Right atrium auricular region (tissue), 2 donors: ENCODE measurements at regions not wholly inside any gene's neighbourhood (a gene's known extent, or its start where the extent isn't known, plus 50 kb on each side); places are given as distances from the start of the nearest gene placed in this dataset.
"Not testable (repeated sequence)": the region's sequence is repeated elsewhere in the genome, so short reads cannot be mapped to it uniquely, and the experiment has no call there.

Experiments
- DNase-seq: peaks from one replicate; pipeline ENCODE4 v3.0.0-alpha.2; 2019; ENCODE audit warnings: low spot score
- H3K27ac ChIP-seq, 2 donors: fragments of 200-600 bp; sonication (generic); 1 replicate in 1 of 2; 2 replicates in 1 of 2; pipeline ENCODE4 v1.5.1; 2016 to 2019
- H3K27me3 ChIP-seq, 2 donors: fragments of 200-600 bp; sonication (generic); one replicate each; pipeline versions ENCODE4 v1.5.1 to v1.6.0; 2017 to 2019
- H3K36me3 ChIP-seq: fragments of 200-600 bp; sonication (generic); one replicate; pipeline ENCODE4 v1.5.1; 2016
- H3K4me1 ChIP-seq, 2 donors: fragments of 200-600 bp; sonication (generic); one replicate each; pipeline versions ENCODE4 v1.5.1 to v1.6.0; 2017 to 2019
- H3K4me3 ChIP-seq, 2 donors: fragments of 200-600 bp; sonication (generic); 1 replicate in 1 of 2; 2 replicates in 1 of 2; pipeline ENCODE4 v1.5.1; 2017 to 2019; ENCODE audit warnings: mild to moderate bottlenecking in 1 of 2, moderate library complexity in 1 of 2
- H3K9me3 ChIP-seq, 2 donors: fragments of 200-600 bp; sonication (generic); one replicate each; pipeline ENCODE4 v1.5.1; 2019
- CTCF ChIP-seq, 2 donors: fragments of 200-600 bp; sonication (generic); IDR thresholded peaks; one replicate each; pipeline ENCODE4 v1.5.1; 2019; ENCODE audit warnings: antibody characterized with exemption in 2 of 2

DNA sequence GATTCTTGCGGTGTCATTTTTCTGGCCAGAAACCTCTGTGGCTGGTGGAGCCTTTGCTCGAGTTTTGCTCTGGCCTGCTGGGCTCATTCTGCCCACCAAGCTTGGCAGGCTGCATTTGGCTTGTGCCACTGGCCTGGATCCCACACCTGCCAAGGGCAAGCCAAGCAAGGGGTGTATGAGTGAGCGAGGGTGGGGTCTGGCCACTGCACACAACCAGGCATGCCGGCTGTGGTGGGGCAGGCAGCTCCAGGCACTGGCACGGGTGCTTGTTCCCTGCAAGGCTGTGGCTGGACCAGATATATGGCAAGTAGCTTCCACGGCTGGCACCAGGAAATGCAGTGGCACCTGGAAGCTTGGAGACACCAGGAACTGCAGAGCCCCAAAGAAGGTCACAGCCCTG lies 68.6 kb upstream of the PPP3CA start:
- no peak for TF ChIP-seq CTCF (IDR thresholded peaks at IDR 0.05)
- Histone ChIP-seq H3K27me3 (no peaks in the 10 kb centered on the region), H3K36me3 (no peaks in the 10 kb centered on the region), H3K4me1 (no peaks in the 10 kb centered on the region), H3K9me3 (no peaks in the 10 kb centered on the region), H3K4me3 (no peak overlapping the region), H3K27ac (no peak overlapping the region)
- no peak for DNase-seq

- Histone ChIP-seq H3K9me3 (no peaks in the 10 kb centered on the region), H3K36me3 (no peaks in the 10 kb centered on the region), H3K4me1 (no peaks in the 10 kb centered on the region), H3K27ac (no peak overlapping the region), H3K4me3 (no peak overlapping the region), H3K27me3 (no peaks in the 10 kb centered on the region)
- TF ChIP-seq CTCF (IDR thresholded peaks at IDR 0.05) = no peak
- no peak for DNase-seq
Measured at GRCh38 chr4:101414496-101414895, 67.2 kb upstream of the PPP3CA start.

- Histone ChIP-seq H3K27ac (no peak overlapping the region), H3K9me3 (no peaks in the 10 kb centered on the region), H3K4me1 (no peaks in the 10 kb centered on the region), H3K36me3 (no peaks in the 10 kb centered on the region), H3K27me3 (no peaks in the 10 kb centered on the region), H3K4me3 (no peak overlapping the region)
- DNase-seq = no peak
- no peak for TF ChIP-seq CTCF (IDR thresholded peaks at IDR 0.05)
Measured at GRCh38 chr4:101411926-101412325, 64.6 kb upstream of the PPP3CA start.

DNA sequence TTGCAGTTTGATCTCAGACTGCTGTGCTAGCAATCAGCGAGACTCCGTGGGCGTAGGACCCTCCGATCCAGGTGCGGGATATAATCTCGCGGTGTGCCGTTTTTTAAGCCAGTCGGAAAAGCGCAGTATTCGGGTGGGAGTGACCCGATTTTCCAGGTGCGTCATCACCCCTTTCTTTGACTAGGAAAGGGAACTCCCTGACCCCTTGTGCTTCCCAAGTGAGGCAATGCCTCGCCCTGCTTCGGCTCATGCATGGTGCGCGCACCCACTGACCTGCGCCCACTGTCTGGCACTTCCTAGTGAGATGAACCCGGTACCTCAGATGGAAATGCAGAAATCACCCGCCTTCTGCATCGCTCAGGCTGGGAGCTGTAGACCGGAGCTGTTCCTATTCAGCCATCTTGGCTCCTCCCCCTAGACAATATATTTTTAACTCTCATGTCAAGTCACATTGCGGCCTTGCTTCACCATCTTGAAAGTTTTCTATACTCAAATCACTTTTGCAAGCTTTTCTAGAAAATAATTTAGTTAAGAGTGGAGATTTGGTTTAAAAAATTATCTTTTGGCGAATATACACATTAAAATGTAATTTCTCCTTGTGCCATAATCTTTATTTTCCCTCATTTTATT lies 64.1 kb upstream of the PPP3CA start:
- H3K4me3 ChIP-seq, H3K27me3 ChIP-seq, DNase-seq, H3K36me3 ChIP-seq, H3K4me1 ChIP-seq, H3K27ac ChIP-seq, H3K9me3 ChIP-seq: not testable (repeated sequence)

DNA sequence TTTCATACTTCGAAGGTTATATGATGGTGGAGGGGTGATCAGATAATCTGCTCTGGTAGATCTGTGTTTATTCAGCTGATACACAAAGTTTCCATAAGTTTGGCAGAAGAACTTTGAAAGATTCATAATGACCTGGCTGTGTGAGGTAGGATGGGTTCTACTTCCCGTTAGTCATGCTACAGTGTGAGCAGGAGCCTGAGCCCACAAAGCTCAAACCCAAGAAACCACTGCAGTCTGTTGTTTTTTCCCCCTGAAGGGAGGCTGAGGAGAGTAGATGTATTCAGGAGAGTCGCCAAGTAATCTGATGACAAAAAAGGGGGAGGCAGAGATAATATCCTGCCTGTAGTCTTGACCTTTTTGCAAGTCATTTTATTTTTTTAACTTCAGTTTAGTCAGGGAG lies 52.8 kb upstream of the PPP3CA start:
- Histone ChIP-seq H3K4me1 (no peaks in the 10 kb centered on the region), H3K27me3 (no peaks in the 10 kb centered on the region), H3K27ac (no peak overlapping the region), H3K36me3 (no peaks in the 10 kb centered on the region), H3K4me3 (no peak overlapping the region), H3K9me3 (no peaks in the 10 kb centered on the region)
- no peak for TF ChIP-seq CTCF (IDR thresholded peaks at IDR 0.05)
- no peak for DNase-seq

DNA sequence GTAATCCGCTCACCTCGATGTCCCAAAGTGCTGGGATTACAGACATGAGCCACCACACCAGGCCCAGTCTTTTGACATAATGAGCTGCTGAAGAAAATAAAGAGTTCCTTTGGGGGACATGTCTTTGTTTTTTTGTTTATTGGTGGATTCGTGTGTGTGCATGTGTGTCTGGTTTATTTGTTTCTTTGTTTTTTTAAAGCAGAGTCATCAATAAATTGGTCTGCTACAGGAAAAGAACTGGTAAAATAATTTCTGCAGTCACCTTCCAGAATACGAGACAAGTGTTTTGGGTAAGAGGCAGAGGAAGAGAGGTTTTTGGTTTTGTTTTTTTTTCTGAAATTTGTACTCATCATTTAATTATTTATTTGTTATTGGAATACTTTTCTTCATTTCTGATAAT lies 51.5 kb upstream of the PPP3CA start:
- Histone ChIP-seq H3K27ac (no peak overlapping the region), H3K4me3 (no peak overlapping the region), H3K27me3 (no peaks in the 10 kb centered on the region), H3K36me3 (no peaks in the 10 kb centered on the region), H3K9me3 (no peaks in the 10 kb centered on the region), H3K4me1 (no peaks in the 10 kb centered on the region)
- DNase-seq = no peak
- no peak for TF ChIP-seq CTCF (IDR thresholded peaks at IDR 0.05)
